PC-3 (cell line): ENCODE measurements at regions not wholly inside any gene's neighbourhood (a gene's known extent, or its start where the extent isn't known, plus 50 kb on each side); places are given as distances from the start of the nearest gene placed in this dataset.

Experiments
- ATAC-seq: fragments of 200-7000 bp; cut with Tn5 transposase; 2 replicates; pipeline ENCODE4 v1.9.1; 2020; ENCODE audit warnings: mild to moderate bottlenecking, moderate library complexity
- BruUV-seq: library from RNA; stranded (reverse); fragments of 400-500 nt; replicated peaks from 2 replicates; lab custom pipeline; 2021; lab: Mats Ljungman, UMichigan
- CTCF ChIA-PET: fragments of 300-600 bp; sonication (Branson Sonifier 250); formaldehyde crosslinking; loops from one replicate; lab custom pipeline; 2022; ENCODE audit warnings: antibody characterized with exemption; lab: Charles Lee
- POLR2A ChIA-PET: fragments of 300-600 bp; sonication (Branson Sonifier 250); formaldehyde crosslinking; loops from one replicate; lab custom pipeline; 2022; ENCODE audit warnings: antibody characterized with exemption; ENCODE audit not compliant: unreplicated experiment; lab: Charles Lee
- DNase-seq: peaks from one replicate; pipeline ENCODE4 v3.0.0-alpha.2; 2015
- H2AFZ ChIP-seq: fragments of 300-600 bp; sonication (generic); 2 replicates; pipeline ENCODE4 v1.6.0; 2016; ENCODE audit warnings: antibody characterized with exemption, low read length
- H3F3A ChIP-seq: fragments of 300-600 bp; sonication (generic); one replicate; pipeline ENCODE4 v1.6.0; 2017; ENCODE audit warnings: antibody characterized with exemption, low read length, control low read depth, mild to moderate bottlenecking; ENCODE audit not compliant: unreplicated experiment
- H3K27ac ChIP-seq: fragments of 300-600 bp; sonication (generic); 2 replicates; pipeline ENCODE4 v1.5.1; 2016; ENCODE audit warnings: mild to moderate bottlenecking, low read length
- H3K27me3 ChIP-seq: fragments of 300-600 bp; sonication (generic); 2 replicates; pipeline ENCODE4 v1.6.1; 2016; ENCODE audit warnings: low read length, mixed read lengths
- H3K36me3 ChIP-seq: fragments of 300-600 bp; sonication (generic); 2 replicates; pipeline ENCODE4 v1.6.1; 2016; ENCODE audit warnings: low read depth, mixed run types, low read length, mixed read lengths
- H3K4me1 ChIP-seq: fragments of 300-600 bp; sonication (generic); 2 replicates; pipeline ENCODE4 v1.5.1; 2016; ENCODE audit warnings: low read length; ENCODE audit not compliant: insufficient read depth
- H3K4me2 ChIP-seq: fragments of 300-600 bp; sonication (generic); 2 replicates; pipeline ENCODE4 v1.6.0; 2016; ENCODE audit warnings: low read length
- H3K4me3 ChIP-seq: fragments of 300-600 bp; sonication (generic); 2 replicates; pipeline ENCODE4 v1.5.1; 2016; ENCODE audit warnings: mild to moderate bottlenecking, low read length, mixed read lengths
- H3K79me2 ChIP-seq: fragments of 300-600 bp; sonication (generic); 2 replicates; pipeline ENCODE4 v1.6.1; 2017; ENCODE audit warnings: low read length, mixed read lengths
- H3K9ac ChIP-seq: fragments of 300-600 bp; sonication (generic); 2 replicates; pipeline ENCODE4 v1.6.0; 2016; ENCODE audit warnings: mild to moderate bottlenecking, low read length
- H3K9me2 ChIP-seq: fragments of 300-600 bp; sonication (generic); replicated peaks from 2 replicates; pipeline ENCODE4 v1.6.1; 2016; ENCODE audit warnings: mixed run types, low read length, mixed read lengths
- H3K9me3 ChIP-seq: fragments of 300-600 bp; sonication (generic); 2 replicates; pipeline ENCODE4 v1.6.1; 2016; ENCODE audit warnings: low read length, mixed read lengths
- H4K20me1 ChIP-seq: fragments of 300-600 bp; sonication (generic); 2 replicates; pipeline ENCODE4 v1.6.1; 2016; ENCODE audit warnings: low read length, mixed read lengths
- EZH2 ChIP-seq: fragments of 300-600 bp; sonication (generic); IDR thresholded peaks from one replicate; pipeline ENCODE4 v1.6.1; 2017; ENCODE audit warnings: antibody characterized with exemption, mild to moderate bottlenecking, low read length; ENCODE audit not compliant: unreplicated experiment
- EZH2phosphoT487 ChIP-seq: fragments of 300-600 bp; sonication (generic); IDR thresholded peaks from 2 replicates; pipeline ENCODE4 v1.6.1; 2018; ENCODE audit warnings: mild to moderate bottlenecking, antibody characterized with exemption, low read length, borderline replicate concordance
- intact Hi-C: fragments of 100-400 bp; cut with micrococcal nuclease; formaldehyde crosslinking; loops from 2 replicates; pipeline ENCODE4 v1.9.0; 2023
- TF ChIP-seq, protein P1 (sequence below): fragments of 300-600 bp; sonication (generic); conservative IDR thresholded peaks from 2 replicates; pipeline ENCODE4 v1.5.1; 2017; ENCODE audit warnings: antibody characterized with exemption, low read depth, mild to moderate bottlenecking, low read length

DNA sequence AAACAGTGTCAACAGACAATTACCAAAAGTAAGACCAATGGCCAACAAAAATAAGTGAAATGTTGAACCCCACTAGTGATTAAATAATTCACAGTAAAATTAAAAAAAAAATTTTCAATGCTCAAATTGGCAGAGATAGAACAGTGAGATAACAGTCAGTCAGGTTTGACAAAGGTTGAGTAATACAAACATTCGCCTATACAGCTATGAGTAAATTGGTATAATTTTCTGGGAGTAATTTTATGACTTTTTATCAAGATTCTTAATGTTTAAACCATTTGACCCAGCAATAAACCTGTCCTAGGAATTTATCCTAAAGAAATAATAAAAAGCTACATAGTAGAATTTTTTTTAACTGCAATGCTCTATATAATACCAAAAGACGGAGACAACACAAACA, 64.9 kb upstream of the SHH start:
- no peaks in the 10 kb centered on the region for H3F3A ChIP-seq
- H3K4me3 ChIP-seq, result no peak overlapping the region
- no peaks in the 10 kb centered on the region for H3K27me3 ChIP-seq
- no peaks in the 10 kb centered on the region for H3K9me2 ChIP-seq
- peak overlapping the region; percentile 43 for H3K27ac ChIP-seq
- no peak for TF ChIP-seq EZH2
- TF ChIP-seq, protein P1, sequence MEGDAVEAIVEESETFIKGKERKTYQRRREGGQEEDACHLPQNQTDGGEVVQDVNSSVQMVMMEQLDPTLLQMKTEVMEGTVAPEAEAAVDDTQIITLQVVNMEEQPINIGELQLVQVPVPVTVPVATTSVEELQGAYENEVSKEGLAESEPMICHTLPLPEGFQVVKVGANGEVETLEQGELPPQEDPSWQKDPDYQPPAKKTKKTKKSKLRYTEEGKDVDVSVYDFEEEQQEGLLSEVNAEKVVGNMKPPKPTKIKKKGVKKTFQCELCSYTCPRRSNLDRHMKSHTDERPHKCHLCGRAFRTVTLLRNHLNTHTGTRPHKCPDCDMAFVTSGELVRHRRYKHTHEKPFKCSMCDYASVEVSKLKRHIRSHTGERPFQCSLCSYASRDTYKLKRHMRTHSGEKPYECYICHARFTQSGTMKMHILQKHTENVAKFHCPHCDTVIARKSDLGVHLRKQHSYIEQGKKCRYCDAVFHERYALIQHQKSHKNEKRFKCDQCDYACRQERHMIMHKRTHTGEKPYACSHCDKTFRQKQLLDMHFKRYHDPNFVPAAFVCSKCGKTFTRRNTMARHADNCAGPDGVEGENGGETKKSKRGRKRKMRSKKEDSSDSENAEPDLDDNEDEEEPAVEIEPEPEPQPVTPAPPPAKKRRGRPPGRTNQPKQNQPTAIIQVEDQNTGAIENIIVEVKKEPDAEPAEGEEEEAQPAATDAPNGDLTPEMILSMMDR, result no peak
- TF ChIP-seq EZH2phosphoT487, result no peak
- intact Hi-C loops, result loop anchor here (2.0 to 5.0 kb wide), 3 partner anchors 40 to 160 kb away; no protein-coding TSS in a partner anchor
- ChIA-PET POLR2A (interaction anchor here (0.6 kb wide), 1 partner anchor 49 kb away, joined by 5 read pairs; no protein-coding TSS in a partner anchor), CTCF (interaction anchor here (0.6 kb wide), 1 partner anchor 13 kb away, joined by 5 read pairs; no protein-coding TSS in a partner anchor)
- ATAC-seq (peak; percentile 88), DNase-seq (peak; percentile 59)
- peaks cover 16% of the 10 kb centered on the region for H3K4me1 ChIP-seq
- no peak overlapping the region for H3K9ac ChIP-seq
- H3K36me3 ChIP-seq, result no peaks in the 10 kb centered on the region
- H3K9me3 ChIP-seq, result no peaks in the 10 kb centered on the region
- H2AFZ ChIP-seq, result no peak overlapping the region
- peak overlapping the region; percentile 61 for H3K4me2 ChIP-seq
- BruUV-seq, result no TSS peak
- H4K20me1 ChIP-seq, result no peaks in the 10 kb centered on the region
- no peaks in the 10 kb centered on the region for H3K79me2 ChIP-seq

DNA sequence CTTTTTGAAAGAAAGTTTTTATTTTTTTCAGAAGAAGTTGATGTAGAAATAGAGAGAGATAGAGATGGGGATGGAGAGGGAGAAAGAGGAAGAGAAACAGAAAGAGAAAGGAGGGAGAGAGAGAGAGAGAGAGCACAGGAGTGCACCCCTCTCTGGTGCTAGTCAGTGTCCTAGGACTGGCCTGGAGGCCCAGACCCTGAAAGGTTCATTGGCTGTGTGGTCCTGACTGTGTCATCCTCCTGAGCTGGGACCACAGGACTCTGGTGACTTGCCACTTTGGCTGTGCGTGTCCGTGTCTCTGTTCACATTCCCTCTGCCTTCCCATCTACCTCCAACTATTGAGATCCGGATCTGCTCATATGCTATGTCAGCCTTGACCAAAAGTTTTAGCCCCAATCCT, 62.1 kb upstream of the SHH start:
- H3K4me3 ChIP-seq, result no peak overlapping the region
- no peaks in the 10 kb centered on the region for H4K20me1 ChIP-seq
- no peaks in the 10 kb centered on the region for H3K79me2 ChIP-seq
- H3K36me3 ChIP-seq, result no peaks in the 10 kb centered on the region
- no peaks in the 10 kb centered on the region for H3F3A ChIP-seq
- ChIA-PET POLR2A (no interaction called here), CTCF (no interaction called here)
- no TSS peak for BruUV-seq
- no peak for TF ChIP-seq EZH2
- TF ChIP-seq, protein P1, result no peak
- TF ChIP-seq EZH2phosphoT487, result no peak
- ATAC-seq (no peak), DNase-seq (no peak)
- no peak overlapping the region for H3K27ac ChIP-seq
- no peak overlapping the region for H3K9ac ChIP-seq
- peaks cover 12% of the 10 kb centered on the region for H3K4me1 ChIP-seq
- no peaks in the 10 kb centered on the region for H3K27me3 ChIP-seq
- no peaks in the 10 kb centered on the region for H3K9me2 ChIP-seq
- intact Hi-C loops, result no loop called here
- H3K9me3 ChIP-seq, result no peaks in the 10 kb centered on the region
- H2AFZ ChIP-seq, result no peak overlapping the region
- H3K4me2 ChIP-seq, result no peak overlapping the region

DNA sequence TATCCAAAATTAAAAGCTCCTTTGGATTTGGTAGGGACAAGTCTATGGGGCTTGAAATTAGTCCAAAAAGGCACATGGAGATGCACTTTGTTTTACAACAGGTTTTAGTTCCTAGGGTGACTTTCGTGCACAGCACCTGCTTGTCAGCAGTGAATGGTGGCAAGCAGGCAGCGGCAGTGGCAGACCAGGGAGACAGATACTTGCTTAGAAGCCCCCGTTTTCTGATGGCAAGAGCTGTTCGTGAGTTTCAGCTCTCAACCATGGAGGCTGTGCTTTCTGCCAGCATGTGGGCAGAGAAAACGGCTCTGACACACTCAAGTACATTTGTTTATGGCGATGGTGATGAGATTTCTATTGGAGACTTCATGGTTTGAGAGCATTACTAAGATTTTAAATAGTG, 61.7 kb upstream of the SHH start:
- Histone ChIP-seq H3K27me3 (no peaks in the 10 kb centered on the region), H3K79me2 (no peaks in the 10 kb centered on the region), H3K4me1 (peaks cover 12% of the 10 kb centered on the region), H4K20me1 (no peaks in the 10 kb centered on the region), H3K9me2 (no peaks in the 10 kb centered on the region), H3K4me3 (no peak overlapping the region), H3K9ac (no peak overlapping the region), H2AFZ (no peak overlapping the region), H3K9me3 (no peaks in the 10 kb centered on the region), H3K4me2 (no peak overlapping the region), H3F3A (no peaks in the 10 kb centered on the region), H3K36me3 (no peaks in the 10 kb centered on the region), H3K27ac (no peak overlapping the region)
- CTCF ChIA-PET, result no interaction called here
- DNase-seq (no peak), ATAC-seq (no peak)
- no TSS peak for BruUV-seq
- TF ChIP-seq EZH2phosphoT487 (no peak), EZH2 (no peak)
- TF ChIP-seq, protein P1, result no peak
- POLR2A ChIA-PET, result no interaction called here
- intact Hi-C loops, result no loop called here
